ENCODE measurements at regions not wholly inside any gene's neighbourhood (a gene's known extent, or its start where the extent isn't known, plus 50 kb on each side); places are given as distances from the start of the nearest gene placed in this dataset.

DNA sequence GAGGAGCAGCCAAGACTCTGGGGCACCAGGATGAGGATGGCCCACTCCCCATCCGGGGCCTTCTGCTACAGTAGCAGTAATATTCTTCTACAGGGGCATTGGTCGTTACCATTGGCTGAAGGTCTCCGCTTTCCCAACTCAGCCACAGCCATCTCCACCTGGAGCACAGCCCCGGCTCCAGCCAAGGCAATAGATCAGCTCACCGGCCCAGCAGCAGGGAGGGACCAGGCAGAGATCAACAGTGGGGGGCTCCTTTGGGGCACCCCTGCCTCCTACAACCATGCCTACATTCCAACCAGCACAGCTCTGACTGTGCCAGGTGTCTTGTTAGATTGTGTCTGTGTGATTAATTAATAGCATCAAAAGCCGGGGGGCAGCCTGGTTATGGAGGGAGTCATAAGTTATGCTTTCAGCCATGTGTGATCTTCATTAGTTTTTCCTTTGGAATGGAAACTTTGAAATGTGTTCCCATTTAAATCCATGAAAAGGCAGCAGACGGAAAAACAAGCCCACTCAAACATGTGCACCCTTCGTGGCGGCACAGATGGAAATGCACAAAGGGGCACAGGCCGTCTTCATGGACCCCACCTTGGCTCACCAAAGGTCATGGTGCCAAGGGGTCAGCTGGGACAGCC lies 68.6 kb upstream of the BZW1 start:
- TF ChIP-seq, protein P1, sequence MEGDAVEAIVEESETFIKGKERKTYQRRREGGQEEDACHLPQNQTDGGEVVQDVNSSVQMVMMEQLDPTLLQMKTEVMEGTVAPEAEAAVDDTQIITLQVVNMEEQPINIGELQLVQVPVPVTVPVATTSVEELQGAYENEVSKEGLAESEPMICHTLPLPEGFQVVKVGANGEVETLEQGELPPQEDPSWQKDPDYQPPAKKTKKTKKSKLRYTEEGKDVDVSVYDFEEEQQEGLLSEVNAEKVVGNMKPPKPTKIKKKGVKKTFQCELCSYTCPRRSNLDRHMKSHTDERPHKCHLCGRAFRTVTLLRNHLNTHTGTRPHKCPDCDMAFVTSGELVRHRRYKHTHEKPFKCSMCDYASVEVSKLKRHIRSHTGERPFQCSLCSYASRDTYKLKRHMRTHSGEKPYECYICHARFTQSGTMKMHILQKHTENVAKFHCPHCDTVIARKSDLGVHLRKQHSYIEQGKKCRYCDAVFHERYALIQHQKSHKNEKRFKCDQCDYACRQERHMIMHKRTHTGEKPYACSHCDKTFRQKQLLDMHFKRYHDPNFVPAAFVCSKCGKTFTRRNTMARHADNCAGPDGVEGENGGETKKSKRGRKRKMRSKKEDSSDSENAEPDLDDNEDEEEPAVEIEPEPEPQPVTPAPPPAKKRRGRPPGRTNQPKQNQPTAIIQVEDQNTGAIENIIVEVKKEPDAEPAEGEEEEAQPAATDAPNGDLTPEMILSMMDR (conservative IDR thresholded peaks at IDR 0.05; ENCODE audit: low read depth, low read length), result no peak
- no peak for DNase-seq (ENCODE audit: low read depth)
- H3K4me3 ChIP-seq (ENCODE audit: low read depth, low read length), result no peak overlapping the region

DNA sequence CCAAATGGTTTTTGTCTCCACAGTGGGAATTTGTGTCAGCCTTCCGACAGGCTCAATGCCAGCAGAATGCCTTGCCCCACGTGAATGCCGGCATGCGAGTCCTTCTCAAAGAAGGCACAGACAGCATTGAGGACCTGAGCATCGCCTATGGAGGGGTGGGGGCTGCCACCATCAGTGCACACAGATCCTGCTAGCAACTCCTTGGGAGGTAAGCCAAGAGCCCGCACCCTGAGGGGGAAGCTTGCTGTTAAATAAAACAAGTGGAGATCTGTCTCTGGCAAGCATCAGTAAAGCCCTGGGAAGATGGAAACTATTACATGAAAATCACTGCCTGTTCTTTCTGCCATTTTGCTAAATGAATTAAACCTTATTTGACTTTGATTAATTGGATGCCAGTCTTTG lies 67.5 kb upstream of the BZW1 start:
- no peak for DNase-seq (ENCODE audit: low read depth)
- TF ChIP-seq, protein P1 (conservative IDR thresholded peaks at IDR 0.05; ENCODE audit: low read depth, low read length), result no peak
- H3K4me3 ChIP-seq (ENCODE audit: low read depth, low read length), result no peak overlapping the region

DNA sequence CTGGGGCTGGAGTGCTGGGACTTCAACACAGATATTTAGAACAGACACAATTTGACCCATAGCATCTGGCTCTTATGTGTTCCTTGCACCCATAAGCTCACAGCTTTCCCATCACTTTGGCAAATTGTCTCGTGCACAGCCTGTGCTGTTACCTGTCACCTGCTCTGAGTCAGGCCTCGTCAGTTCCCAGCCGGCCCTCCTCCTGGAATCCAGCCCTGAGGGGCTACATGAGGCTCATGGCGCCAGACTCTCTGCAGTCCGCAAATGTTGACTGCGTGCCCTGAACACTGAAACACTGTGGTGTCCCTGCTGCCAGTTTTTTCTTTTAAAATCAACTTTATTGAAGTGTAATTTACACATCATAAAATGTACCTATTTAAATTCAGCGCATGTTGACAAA lies 65.4 kb upstream of the BZW1 start:
- TF ChIP-seq, protein P1 (conservative IDR thresholded peaks at IDR 0.05; ENCODE audit: low read depth, low read length), result no peak
- no peak overlapping the region for H3K4me3 ChIP-seq (ENCODE audit: low read depth, low read length)
- no peak for DNase-seq (ENCODE audit: low read depth)

DNA sequence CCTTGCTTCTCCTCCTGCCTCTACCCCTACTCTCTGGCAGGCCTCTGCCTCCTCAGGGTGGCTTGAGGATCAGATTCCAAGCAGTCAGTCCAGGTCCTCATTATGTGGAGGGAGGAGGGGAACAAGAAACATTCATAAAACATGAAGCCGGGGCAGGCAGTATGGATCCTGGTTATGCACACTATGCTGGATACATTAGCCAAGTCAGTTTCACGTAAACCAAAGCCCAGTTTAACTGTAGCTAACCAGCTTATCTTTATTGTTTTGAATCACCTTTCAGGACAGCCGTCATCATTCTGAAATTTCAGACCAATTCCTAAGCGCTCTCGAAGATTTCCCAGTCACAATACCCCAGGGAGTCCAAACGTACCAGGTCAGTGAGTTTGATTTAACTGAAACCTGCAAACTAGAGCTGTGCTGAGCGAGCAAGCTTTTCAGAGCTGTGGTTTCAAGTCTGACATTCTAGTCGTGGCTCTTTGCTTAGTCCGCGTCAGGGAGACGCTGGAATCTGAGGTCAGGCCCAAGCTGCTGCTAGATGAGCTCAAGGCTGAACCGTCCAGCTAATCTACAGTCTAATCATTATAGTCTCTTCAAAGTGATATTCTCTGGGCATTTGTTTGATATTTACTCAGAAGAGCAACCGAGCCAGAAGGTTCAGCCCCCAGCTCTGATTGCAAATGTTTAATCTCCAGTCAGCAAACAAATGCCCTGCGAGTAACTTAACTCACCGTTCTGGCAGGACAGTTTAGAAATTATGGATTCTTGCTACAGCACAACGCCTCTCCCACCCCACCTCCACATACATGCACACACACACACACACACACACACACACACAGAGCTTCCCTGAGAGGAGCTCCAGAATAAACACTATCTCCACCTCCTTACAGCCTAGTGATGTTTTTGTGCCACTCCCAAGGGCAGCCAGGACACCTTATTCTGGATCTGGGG lies 63.8 kb upstream of the BZW1 start:
- TF ChIP-seq, protein P1 (conservative IDR thresholded peaks at IDR 0.05; ENCODE audit: low read depth, low read length), result no peak
- DNase-seq (ENCODE audit: low read depth), result peak; percentile 86
- peak overlapping the region; percentile 19 for H3K4me3 ChIP-seq (ENCODE audit: low read depth, low read length)

DNA sequence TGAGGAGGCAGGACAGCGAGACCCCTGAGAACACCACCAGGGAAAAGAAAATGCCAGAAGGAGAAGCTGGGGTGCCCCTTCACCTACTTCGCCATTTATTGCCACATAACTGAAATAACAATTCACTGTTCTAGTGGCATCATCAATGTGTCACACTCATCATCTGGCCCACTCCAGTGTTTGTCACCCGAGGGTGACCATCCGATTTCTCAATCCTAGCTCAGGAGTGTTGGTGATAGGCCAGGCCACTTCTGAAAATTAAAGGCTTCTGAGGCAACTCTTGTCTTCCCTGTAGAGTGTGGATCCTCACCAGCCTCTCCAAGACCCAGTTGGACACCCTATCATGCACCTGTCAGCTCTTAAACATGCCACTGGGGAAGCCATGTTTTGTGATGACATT lies 62.9 kb upstream of the BZW1 start:
- TF ChIP-seq, protein P1 (conservative IDR thresholded peaks at IDR 0.05; ENCODE audit: low read depth, low read length), result no peak
- H3K4me3 ChIP-seq (ENCODE audit: low read depth, low read length), result no peak overlapping the region
- no peak for DNase-seq (ENCODE audit: low read depth)

DNA sequence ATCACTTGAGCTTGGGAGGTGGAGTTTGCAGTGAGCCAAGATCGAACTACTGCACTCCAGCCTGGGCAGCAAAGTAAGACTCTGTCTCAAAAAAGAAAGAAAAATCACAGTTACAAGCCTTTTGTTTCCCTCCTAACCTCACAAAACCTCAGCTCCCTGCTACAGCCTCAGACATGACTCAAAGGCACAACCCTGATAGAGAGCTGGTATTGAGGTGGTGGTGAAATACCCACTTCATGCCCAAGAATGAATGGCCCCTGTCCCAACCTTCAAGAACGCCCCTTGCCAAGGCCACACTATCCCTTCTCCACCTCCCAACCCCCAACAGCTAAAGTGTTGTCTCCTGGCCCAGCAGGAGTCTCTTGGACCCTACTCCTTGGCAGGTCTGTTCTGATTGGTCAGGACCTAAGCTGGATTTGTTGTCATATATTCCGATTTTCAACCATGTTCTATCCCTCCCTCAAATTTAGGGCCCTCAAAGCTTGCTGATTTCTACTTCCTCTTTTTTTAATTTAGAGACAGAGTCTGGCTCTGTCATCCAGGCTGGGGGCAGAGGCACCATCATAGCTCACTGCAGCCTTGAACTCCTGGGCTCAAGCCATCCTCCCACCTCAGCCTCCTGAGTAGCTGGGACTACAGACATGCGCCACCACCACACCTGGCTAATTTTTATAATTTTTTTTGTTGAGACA lies 61.9 kb upstream of the BZW1 start:
- no peak overlapping the region for H3K4me3 ChIP-seq (ENCODE audit: low read depth, low read length)
- TF ChIP-seq, protein P1 (conservative IDR thresholded peaks at IDR 0.05; ENCODE audit: low read depth, low read length), result no peak
- no peak for DNase-seq (ENCODE audit: low read depth)
